K562 (cell line): ENCODE measurements at regions not wholly inside any gene's neighbourhood (a gene's known extent, or its start where the extent isn't known, plus 50 kb on each side); places are given as distances from the start of the nearest gene placed in this dataset.

ENCODE experiments used
- ATAC-seq: fragments of 200-7000 bp; cut with Tn5 transposase; 3 replicates; pipeline ENCODE4 v1.9.1; 2020; ENCODE audit warnings: moderate library complexity
- BruUV-seq: library from RNA; stranded (reverse); fragments of 400-500 nt; replicated peaks from 2 replicates; lab custom pipeline; 2021; lab: Mats Ljungman, UMichigan
- CTCF ChIA-PET: fragments of 300-600 bp; formaldehyde crosslinking; extraction: SDS; loops from one replicate; lab custom pipeline; 2021; ENCODE audit warnings: low intra/inter-chr PET ratio; lab: Yijun Ruan, JAX
- POLR2A ChIA-PET: fragments of 300-600, 350-650 bp; sonication (Branson Sonifier 250); formaldehyde crosslinking; extraction: SDS; loops from one replicate; lab custom pipeline; 2021; ENCODE audit warnings: antibody characterized with exemption, inconsistent platforms; lab: Yijun Ruan, JAX
- DNase-seq, 4 experiments: peaks; one replicate each; pipeline versions ENCODE4 v3.0.0 to v3.0.0-alpha.2; 2011 to 2018; ENCODE audit warnings: low spot score in 3 of 4, mixed read lengths in 3 of 4; ENCODE audit errors: extremely low read depth in 1 of 4
- FAIRE-seq: peaks from 2 replicates; lab custom pipeline; 2011; peaks lifted over from hg19 to GRCh38; lab: Jason Lieb, UNC
- H2AFZ ChIP-seq: 2 replicates; pipeline ENCODE4 v1.6.0; 2011; ENCODE audit warnings: low read depth, low read length, control low read depth, inconsistent platforms
- H3K27ac ChIP-seq: fragments of 200-600 bp; 3 replicates; pipeline ENCODE4 v1.8.0; 2011; ENCODE audit warnings: low read depth, mild to moderate bottlenecking, control low read depth, inconsistent platforms, low read length, moderate library complexity, mixed read lengths; ENCODE audit errors: extremely low read depth
- H3K27me3 ChIP-seq, 2 experiments: fragments of 300-600 bp in 1 of 2; 2 replicates in 1 of 2; 3 replicates in 1 of 2; pipeline versions ENCODE4 v1.6.0 to v1.8.0; 2011; ENCODE audit warnings: inconsistent platforms in 2 of 2, low read length in 2 of 2, mild to moderate bottlenecking in 1 of 2, mixed read lengths in 1 of 2, moderate library complexity in 1 of 2; ENCODE audit not compliant: control insufficient read depth in 2 of 2, insufficient read depth in 2 of 2
- H3K36me3 ChIP-seq: fragments of 300-600 bp; 3 replicates; pipeline ENCODE4 v1.8.0; 2011; ENCODE audit warnings: mild to moderate bottlenecking, low read length, inconsistent platforms; ENCODE audit not compliant: control insufficient read depth, insufficient read depth
- H3K4me1 ChIP-seq, 2 experiments: fragments of 200-600 bp in 1 of 2; replicated peaks in 1 of 2; 2 replicates in 1 of 2; 3 replicates in 1 of 2; pipeline versions ENCODE4 v1.5.1 to v1.8.0; 2011; ENCODE audit warnings: inconsistent platforms in 2 of 2, low read length in 2 of 2, mild to moderate bottlenecking in 1 of 2, mixed read lengths in 1 of 2, moderate library complexity in 1 of 2; ENCODE audit not compliant: control insufficient read depth in 2 of 2, insufficient read depth in 2 of 2
- H3K4me2 ChIP-seq: 2 replicates; pipeline ENCODE4 v1.6.1; 2011; ENCODE audit warnings: low read length, control low read depth, inconsistent platforms, mixed read lengths; ENCODE audit not compliant: insufficient read depth
- H3K4me3 ChIP-seq: fragments of 200-600 bp; sonication (generic), shearing (Covaris generic); 2 replicates; pipeline ENCODE4 v1.5.1; 2016; ENCODE audit warnings: control low read depth, inconsistent platforms
- H3K79me2 ChIP-seq: fragments of 200-600 bp; 3 replicates; pipeline ENCODE4 v1.8.0; 2011; ENCODE audit warnings: low read length, inconsistent platforms; ENCODE audit not compliant: control insufficient read depth, insufficient read depth
- H3K9ac ChIP-seq, 2 experiments: 2 replicates each; pipeline versions ENCODE4 v1.6.0 to v1.6.1; 2011; ENCODE audit warnings: low read depth in 2 of 2, low read length in 2 of 2, control low read depth in 1 of 2, inconsistent platforms in 1 of 2, mild to moderate bottlenecking in 1 of 2, mixed read lengths in 1 of 2; ENCODE audit not compliant: insufficient read depth in 1 of 2
- H3K9me1 ChIP-seq: one replicate; pipeline ENCODE4 v1.6.0; 2011; ENCODE audit warnings: inconsistent platforms, mild to moderate bottlenecking, low read length, moderate library complexity; ENCODE audit not compliant: control insufficient read depth, insufficient read depth
- H3K9me3 ChIP-seq: replicated peaks from 2 replicates; pipeline ENCODE4 v1.5.1; 2011; ENCODE audit warnings: low read depth, low read length, inconsistent platforms; ENCODE audit not compliant: control insufficient read depth, insufficient read depth
- H4K20me1 ChIP-seq: replicated peaks from 2 replicates; pipeline ENCODE4 v1.6.1; 2011; ENCODE audit warnings: low read length, inconsistent platforms, mixed read lengths; ENCODE audit not compliant: control insufficient read depth, insufficient read depth
- CHD7 ChIP-seq: fragments of 200-600 bp; sonication (generic); IDR thresholded peaks from one replicate; pipeline ENCODE4 v1.6.1; 2012; ENCODE audit warnings: mild to moderate bottlenecking, low read depth, low read length, inconsistent platforms
- MCM5 ChIP-seq: fragments of 450-650 bp; IDR thresholded peaks from 2 replicates; pipeline ENCODE4 v1.6.1; 2016; ENCODE audit warnings: low read depth
- RBM14 ChIP-seq: fragments of 200-400 bp; formaldehyde crosslinking; IDR thresholded peaks from 2 replicates; pipeline ENCODE4 v1.6.1; 2018; ENCODE audit warnings: low read depth, mild to moderate bottlenecking, low read length, moderate library complexity, borderline replicate concordance; ENCODE audit not compliant: insufficient read depth
- ZBED1 ChIP-seq: IDR thresholded peaks from 2 replicates; pipeline ENCODE4 v1.6.1; 2014
- ZNF133 ChIP-seq: fragments of 250-450 bp; sonication (Bioruptor Pico); IDR thresholded peaks from 2 replicates; pipeline ENCODE4 v1.4.0; 2020; ENCODE audit warnings: mild to moderate bottlenecking
- ZNF282 ChIP-seq: sonication (generic); formaldehyde crosslinking; IDR thresholded peaks from 2 replicates; pipeline ENCODE4 v1.8.1; 2023; ENCODE audit warnings: missing genetic modification reagents
- WGBS: fragments of 100-300 bp; shearing (Covaris generic); methylation state at CpG from one replicate; pipeline ENCODE4 v1.1.6; 2016; ENCODE audit warnings: low coverage, mixed read lengths; ENCODE audit not compliant: insufficient coverage; ENCODE audit errors: missing lambda C conversion rate; 5-methylcytosine and 5-hydroxymethylcytosine counted together
- in situ Hi-C: fragments of 300-500 bp; cut with MboI; formaldehyde crosslinking; loops from 4 replicates; pipeline ENCODE4 v1.15.0; 2018; ENCODE audit warnings: inconsistent platforms, mixed read lengths
- intact Hi-C: fragments of 100-400 bp; cut with micrococcal nuclease; formaldehyde crosslinking; loops from 2 replicates; pipeline ENCODE4 v1.14.2; 2022

- CTCF ChIA-PET, result no interaction called here
- H3K79me2 ChIP-seq, result no peaks in the 10 kb centered on the region
- H3K4me2 ChIP-seq, result no peak overlapping the region
- H3K9me1 ChIP-seq, result no peaks in the 10 kb centered on the region
- no peaks in the 10 kb centered on the region for H3K4me1 ChIP-seq
- no TSS peak for BruUV-seq
- ATAC-seq, result no peak
- POLR2A ChIA-PET, result no interaction called here
- in situ Hi-C loops, result no loop called here
- TF ChIP-seq ZBED1 (no peak), RBM14 (no peak), ZNF133 (CRISPR knock-in tag) (no peak), ZNF282 (CRISPR knock-in tag) (no peak), CHD7 (no peak), MCM5 (no peak)
- TF ChIP-seq, all 486 proteins: peak for 0
- no peak for DNase-seq
- Histone ChIP-seq H3K4me3 (no peak overlapping the region), H4K20me1 (no peaks in the 10 kb centered on the region), H3K9me3 (0 out of 2 replicates have a peak, but pooled peaks cover 4% of the 10 kb centered on the region), H3K27me3 (no peaks in the 10 kb centered on the region), H3K27ac (no peak overlapping the region), H3K36me3 (no peaks in the 10 kb centered on the region), H2AFZ (no peak overlapping the region), H3K9ac (no peak overlapping the region)
- intact Hi-C loops, result no loop called here
- 3% methylated on average over 10 of the region's 10 CpGs for WGBS
- no peak for FAIRE-seq
Measured at GRCh38 chr4:188864741-188865140, 725.5 kb downstream of the TRIML1 start.
